HG03565 (cell line): ENCODE measurements at regions not wholly inside any gene's neighbourhood (a gene's known extent, or its start where the extent isn't known, plus 50 kb on each side); places are given as distances from the start of the nearest gene placed in this dataset.
"Not testable (repeated sequence)": the region's sequence is repeated elsewhere in the genome, so short reads cannot be mapped to it uniquely, and the experiment has no call there.

Source experiments
- ATAC-seq: cut with Tn5 transposase; IDR thresholded peaks from one replicate; pipeline ENCODE4 v1.9.1; 2021; ENCODE audit warnings: mild to moderate bottlenecking, moderate library complexity; ENCODE audit not compliant: unreplicated experiment

DNA sequence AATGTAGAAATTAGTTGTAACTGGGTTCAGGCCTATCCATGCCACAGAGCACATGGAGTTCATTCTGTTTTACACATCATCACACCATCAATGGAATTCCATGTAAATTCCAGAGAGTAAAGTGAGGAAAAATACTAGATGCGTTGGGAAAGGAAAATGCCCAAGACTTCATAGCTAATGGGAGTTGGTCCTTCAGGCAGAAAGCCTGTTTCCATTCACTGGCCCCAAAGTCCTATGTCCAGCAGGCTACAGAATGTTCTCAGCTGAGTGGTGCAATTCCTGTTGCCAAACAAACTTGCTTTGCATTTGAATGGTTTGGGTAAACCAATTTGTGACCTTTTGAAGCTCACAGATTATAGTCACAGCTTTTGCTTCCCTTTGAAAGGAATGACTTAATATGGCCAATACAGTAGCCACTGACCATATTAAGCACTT, 164.6 kb upstream of the PFN2 start:
- no peak for ATAC-seq

DNA sequence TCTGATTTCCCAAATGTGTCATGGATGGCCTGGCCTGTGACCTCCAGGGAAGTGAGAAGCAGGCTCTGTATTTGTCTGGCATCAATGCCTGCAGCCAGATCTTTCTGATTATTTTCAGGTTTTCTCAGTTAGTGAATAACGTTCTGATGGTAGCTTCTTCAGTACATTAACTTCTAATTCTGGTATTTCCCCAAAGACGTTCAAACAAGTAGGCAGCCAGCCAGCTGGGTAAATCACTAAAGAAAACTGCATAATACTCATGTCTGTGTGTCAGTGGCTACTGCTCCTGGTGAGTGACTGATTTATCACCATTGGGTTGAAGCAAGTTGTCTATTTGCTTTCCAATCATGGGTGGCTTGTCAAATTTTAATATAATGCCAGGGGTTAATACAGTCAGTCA, 162.6 kb upstream of the PFN2 start:
- no peak for ATAC-seq

DNA sequence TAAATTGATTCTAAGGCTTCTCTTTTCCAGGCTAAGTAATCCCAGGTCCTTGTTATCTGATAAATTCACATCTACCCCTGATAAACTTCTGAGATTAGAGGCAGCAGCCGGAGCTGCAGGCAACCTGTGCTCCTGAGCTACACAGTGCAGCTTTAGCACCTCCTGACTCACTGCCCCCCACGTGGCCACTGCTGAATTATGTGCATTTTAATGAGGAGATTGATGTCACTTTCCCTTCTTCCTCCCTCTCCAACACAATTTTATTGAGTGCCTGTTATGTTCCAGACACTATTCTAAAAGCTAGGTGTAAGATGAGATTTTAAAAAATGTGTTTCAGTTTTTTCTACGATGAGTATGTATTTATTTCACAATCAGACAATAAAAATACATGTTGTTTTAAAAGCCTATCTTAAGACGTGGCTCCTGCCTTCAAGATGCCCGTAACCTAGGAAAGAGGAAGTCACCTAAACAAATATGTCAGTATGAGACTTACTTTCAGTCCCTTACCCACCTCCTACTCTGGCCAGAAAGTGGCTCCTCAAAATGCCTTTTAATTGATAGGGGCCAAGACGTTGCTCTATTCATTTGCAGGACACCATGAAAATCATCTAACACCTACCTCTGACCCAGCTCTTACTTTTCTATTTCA, 161.5 kb upstream of the PFN2 start:
- ATAC-seq: no peak

DNA sequence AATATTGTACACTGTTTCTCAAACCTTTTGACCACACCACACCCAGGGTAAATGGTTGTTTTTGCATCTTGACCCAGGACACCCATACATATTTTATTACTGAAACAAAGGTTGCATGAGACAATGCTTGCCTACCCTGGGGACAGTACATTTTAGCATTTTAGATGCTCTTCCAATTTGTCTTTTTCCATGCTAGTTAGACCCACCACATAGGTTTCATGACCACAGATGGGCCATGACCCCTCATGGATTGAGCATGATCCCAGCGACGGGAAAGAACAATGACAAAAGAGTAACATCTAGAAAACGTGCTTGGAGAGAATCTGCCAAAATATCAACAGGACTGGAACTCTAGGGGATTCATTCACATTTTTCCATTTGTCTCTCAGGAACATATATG, 161.0 kb upstream of the PFN2 start:
- no peak for ATAC-seq

DNA sequence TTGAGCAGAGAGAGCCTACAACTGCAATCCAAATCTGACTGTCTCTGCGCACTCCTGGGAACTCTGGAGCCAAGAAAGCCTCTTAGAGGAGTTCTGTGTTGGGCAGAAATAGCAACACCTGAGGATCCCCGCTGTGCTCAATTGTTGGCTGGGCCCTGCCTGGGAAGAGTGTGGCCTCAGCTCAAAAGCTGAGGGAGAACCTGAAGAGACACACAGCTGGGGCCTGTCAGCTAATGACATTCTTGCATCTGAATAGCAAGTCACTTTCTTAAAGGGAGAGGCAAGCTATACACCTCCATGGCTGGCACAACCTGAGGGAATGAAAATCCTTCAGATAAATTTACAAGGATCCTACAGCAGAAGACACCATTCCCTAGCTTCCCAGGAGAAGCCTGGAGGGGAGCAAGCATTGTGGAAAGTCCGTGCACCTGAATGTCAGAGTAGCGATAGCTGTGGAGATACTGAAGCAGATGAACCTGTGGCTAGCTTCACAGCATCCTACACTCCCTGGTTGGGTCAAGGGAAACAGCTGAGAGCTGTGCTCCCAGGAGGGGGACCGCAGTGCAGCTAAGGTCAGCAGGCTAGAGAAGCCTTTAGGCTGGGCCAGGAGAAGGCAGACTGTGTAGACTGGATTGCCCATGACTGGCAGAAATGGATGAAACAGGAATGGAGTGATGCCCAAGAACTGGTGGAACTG, 159.9 kb upstream of the PFN2 start:
- no peak for ATAC-seq

DNA sequence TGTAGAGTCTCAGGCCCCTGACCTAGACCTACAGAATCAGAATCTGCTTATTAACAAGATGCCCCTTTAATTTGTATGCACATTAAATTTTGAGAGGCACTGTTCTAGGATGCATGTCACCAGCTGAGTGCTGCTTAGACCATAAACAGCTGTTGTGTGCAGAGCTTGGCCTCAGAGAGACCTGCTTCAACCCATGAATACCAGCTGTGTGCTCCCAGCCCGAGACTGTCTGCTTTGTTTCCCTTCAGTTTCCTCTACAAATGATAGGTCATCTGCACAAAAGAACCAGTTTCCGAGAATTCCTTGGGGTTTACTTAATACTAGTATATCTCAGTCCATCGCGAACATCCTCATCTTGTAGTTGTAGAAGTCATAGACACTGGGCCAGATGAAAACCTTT, 158.5 kb upstream of the PFN2 start:
- no peak for ATAC-seq

DNA sequence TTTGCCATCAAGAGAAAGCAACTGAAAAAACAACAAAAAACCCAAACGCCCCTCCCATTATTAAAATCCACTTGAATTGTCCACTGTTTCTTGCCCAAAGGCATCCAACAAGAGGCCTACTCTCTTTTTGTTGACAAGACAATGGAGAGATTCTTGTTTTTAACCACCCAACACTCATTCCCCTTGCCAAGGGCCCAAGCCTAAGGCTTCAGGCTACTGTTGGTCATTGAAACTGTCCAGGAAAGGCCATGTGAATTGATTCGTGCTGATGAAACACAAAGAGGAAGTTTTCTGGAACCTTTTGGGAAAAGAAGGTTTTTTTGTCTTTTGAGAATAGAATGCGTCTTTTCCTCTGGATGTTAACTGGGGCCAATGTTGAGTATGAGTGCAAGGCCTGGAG, 157.4 kb upstream of the PFN2 start:
- ATAC-seq: no peak

DNA sequence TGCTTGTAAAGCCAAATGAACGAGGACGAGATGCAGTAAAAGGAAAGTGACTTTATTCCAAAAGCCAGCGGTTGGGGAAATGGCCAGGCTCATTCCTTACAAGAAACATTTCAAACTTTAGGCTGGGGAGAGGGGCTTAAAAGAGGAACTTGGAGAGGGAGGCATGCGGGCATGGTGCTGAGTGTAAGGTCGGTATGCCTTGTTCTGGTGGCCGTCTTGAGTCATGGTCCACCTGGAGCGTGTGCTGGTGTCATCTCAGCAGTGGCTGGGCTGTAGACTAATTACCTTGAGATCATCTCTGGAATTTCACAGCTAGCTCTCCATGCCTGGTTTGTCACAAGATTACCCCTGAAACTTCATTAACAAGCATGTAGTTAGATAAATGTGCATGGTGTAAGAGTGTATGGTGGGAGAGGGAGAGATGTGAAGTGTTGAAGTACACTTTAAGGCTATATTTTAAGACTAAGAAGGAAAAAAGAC, 156.4 kb upstream of the PFN2 start:
- no peak for ATAC-seq

DNA sequence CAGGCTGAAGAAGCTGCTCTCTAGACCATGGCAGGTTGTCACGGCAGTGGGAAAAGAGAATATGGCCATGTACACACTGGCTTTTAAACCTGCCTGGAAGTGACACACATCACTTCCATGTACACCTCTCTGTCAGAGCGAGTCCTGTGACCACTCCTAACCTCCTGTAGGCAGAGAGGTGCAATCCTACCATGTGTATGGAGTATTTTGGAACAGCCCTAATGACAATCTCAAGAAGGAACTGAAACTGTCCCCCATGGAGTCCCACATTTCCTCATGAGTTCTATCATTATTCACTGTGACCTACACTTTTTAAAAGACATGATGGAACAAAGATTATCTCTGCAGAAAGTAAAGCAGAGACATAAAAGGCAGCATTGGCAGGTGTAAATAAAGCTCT, 153.4 kb upstream of the PFN2 start:
- no peak for ATAC-seq

DNA sequence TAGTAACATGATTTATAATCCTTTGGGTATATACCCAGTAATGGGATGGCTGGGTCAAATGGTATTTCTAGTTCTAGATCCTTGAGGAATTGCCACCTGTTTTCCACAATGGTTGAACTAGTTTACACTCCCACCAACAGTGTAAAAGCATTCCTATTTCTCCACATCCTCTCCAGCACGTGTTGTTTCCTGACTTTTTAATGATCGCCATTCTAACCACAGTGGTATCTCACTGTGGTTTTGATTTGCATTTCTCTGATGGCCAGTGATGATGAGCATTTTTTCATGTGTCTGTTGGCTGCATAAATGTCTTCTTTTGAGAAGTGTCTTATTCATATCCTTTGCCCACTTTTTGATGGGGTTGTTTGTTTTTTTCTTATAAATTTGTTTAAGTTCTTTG, 152.6 kb upstream of the PFN2 start:
- ATAC-seq: not testable (repeated sequence)

DNA sequence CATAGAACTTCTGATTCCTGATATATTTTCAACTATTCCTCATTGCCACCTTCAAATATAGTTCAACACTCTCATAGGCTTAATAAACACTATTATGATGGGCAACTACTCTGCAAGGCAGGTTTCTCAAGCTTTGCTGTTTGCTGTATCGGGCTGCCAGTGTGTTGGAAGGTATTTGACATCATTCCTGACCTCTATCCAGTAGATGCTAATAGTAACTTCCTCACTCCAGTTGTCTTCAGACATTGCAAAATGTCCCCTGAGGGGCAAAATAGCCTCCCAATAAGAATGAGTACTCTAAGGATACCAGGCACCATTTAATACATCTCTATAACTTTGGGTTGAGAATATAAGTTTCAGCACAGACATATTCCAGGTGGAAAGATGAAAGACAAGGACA, 147.5 kb upstream of the PFN2 start:
- ATAC-seq: no peak

DNA sequence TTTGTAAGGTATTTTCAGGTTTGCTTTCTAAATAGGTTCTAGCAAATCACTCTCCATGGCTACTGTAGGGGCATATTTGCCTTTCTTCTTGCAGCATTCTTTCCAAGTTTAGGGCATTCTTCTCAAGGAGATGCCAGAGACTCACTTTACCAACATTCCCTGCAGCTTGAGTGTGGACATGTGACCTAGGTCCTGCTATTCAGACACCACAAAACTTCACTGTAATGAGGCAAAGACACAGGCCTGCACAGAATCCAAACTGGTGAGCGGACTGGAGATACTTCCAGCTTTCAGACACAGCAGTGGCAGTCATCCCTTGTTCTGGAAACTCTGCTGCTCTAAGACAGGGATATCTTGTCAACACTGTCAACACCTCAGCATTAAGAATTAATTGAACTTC, 146.4 kb upstream of the PFN2 start:
- no peak for ATAC-seq

DNA sequence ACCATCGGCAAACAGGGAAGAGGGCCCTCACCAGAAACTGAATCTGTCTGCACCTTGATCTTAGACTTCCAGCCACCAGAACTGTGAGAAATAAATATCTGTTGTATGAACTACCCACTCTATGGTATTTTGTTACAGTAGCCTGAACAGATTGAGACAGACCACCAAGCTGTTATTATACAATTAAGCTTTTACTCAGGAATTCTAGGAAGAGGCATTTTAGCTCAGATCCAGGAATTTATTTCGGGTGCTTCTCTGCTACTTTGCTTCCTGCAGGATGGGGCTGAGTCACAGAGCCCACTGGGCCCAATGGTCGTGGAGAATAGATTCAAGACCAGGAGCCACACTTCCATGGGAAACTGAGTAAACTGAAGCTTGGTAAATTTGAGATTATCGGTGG, 145.5 kb upstream of the PFN2 start:
- no peak for ATAC-seq

DNA sequence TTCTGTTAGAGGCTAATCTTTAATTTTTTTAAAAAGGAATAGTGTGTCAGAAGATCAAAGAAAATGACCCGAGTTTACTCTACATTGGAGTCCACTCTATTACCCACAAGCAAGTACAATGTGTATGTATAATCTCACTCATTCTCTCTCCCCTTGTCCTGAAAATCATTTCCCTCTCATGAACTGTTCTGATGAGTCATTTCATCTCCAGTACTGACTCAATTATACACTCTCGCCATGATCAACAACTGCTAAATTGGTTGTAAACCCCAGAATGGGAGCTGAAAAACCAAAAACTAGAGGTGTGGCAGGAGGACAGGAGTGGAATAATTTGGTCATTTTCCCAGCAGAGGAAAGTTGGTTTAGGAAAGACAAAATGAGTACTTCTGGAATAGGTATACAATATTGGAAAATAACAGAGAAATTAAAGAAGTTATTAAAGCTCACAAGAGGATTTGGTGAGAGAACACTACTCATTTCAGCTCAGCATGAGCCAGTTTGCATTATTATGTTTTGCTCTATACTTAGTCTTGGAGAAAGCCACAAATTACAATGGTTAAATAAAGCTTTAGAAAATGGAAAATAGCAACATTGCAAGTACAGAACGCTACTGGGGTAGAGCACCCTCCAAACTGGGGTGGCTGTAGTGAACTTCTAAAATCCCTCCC, 144.3 kb upstream of the PFN2 start:
- ATAC-seq: peak; percentile 96

DNA sequence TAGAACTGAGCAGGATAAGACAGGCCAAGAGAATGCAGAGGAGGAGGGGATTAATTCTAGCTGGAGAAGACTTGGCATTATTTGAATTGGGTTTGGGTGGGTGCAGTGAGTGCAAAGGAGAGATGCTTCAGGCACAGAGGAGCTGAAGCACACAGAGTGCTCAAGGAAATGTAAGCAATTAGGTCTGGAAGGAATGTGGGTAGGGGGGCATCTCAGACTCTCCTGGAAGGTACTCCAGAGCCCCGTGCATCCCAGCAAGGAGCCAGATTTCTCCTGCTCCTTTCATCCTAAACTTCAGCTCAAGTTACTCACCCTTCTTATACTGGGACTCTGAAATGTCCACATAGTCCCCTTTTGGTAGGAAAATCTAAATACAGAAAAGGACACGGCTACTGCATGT, 143.6 kb upstream of the PFN2 start:
- ATAC-seq: no peak

DNA sequence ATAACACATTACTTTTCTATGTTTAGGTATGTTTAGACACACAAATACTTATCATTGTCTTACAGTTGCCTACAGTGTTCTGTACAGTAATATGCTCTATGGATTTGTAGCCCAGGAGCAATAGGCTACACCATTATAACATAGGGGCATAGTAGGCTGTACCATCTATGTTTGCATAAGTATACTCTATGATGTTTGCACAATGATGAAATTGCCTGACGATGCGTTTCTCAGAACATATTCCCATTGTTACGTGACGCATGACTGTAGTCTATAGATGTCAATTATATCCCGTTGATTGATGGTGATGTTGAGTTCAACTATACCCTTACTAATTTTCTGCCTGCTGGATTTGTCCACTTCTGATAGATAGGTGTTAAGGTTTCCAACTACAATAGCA, 139.4 kb upstream of the PFN2 start:
- ATAC-seq: no peak

DNA sequence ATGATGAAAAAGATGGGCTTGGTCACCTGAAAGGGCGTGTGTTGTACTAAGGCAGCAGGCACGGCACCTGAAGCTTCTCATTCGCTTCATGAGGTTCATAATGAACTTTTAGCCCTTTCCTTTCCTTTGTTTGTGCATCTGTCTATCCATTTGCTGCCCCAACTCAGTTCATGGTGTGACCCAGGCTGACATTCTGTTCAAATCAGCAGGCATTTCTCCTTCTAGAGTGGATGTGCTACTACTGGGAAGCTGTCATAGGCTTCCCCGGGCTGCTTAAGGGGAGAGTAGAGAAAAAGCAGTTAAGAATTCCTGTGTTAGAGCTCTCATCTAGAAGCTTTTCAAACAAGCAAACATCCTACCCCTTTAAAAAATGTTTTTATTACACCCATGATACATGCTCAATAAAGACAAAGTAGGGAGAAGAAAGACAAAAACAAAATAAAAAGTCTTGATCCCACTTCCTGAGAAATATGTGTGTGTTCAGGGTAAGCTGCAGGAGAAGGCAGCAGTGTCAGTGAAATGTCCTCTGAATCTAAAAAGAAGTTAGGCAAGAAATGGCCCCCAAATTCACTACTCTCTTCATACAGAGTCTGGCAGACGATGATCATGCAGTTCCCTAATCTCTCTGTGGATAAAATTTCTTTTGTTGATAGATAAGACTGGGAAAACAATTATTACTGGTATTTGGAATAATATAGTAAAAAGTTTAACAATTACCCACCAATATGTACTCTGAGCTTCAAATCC, 136.9 kb upstream of the PFN2 start:
- ATAC-seq: no peak

DNA sequence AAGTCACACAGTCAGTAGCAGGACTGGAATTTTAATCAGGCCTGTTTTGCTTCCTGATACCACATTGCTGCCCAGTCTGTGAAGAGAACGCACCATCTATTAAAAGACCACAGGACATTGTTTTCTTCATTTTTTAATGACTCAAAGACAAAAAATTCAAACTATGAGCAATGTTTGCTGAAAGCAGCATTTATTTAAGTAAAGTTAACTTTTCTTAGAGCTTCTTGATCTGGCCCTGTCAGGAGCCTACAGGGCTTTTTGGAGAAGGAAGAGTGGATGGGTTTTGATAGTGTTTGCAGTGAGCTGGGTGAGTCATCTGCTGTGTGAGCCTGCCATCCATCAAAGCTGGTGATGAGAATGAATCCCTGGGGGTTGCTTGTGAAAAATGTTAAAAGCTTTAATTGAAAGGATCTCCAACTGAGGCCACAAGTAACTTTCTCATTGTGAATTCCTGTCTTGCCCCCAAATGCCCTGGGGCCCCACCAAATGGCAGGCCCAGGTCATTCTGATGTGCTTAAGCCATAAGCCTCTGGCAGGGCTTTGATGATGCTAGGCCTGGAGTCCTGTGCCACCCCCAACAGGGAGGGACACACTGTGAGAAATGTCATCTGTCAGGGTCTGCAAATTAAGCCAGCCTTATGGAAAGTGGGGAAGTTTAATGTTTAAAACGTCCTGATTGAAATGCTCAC, 136.2 kb upstream of the PFN2 start:
- ATAC-seq: no peak

DNA sequence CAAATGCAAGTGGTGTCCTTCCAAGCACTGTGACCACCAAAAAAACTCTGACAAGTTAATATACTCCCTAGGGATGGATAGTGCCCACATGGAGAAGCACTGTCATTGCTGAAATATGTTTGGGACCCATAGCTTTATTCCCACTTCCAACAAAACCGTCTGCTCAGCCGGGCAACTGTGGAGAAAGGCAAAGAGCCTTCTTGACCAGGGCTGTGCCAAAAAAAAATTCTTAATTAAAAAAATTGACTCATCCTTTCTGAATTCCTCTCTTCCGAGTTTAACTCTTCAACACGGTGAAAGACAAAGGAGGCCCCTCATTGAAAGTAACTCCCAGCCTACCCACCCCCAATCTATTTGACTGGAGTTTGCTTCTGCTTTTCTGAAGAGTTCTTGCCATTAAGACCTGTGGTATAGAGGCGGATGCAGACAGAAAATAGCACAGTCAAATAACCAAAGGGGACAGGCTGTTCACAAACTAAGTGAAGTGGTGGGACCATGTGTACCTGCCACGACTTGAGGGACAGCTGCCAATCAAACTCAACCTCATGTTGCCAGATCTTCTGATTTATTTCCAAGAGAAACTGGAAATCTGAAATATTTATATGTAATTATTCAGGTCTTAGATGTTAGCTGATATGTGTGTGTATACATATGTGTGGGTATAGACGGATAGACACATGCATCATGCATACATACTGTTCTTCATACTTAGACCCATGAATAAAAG, 135.4 kb upstream of the PFN2 start:
- no peak for ATAC-seq

DNA sequence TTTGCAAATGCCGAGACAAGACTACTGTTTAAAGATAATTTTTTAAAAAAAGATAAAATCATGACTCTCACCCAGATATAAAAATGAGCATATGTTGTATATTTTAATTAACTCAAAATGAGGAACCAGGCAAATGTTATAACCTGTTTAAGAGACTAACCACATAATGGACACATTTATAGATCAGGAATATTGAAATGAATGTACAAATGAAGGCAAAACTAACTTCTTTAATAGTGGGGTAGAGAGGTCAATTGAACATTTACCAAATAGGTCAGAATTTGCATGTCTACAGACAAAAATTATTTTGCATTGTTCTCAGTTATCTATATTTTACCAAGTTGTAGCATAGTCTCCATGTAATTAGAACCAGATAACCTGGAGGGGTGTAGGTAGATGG, 134.3 kb upstream of the PFN2 start:
- no peak for ATAC-seq
